Stomach (tissue), 4 donors: ENCODE measurements at regions not wholly inside any gene's neighbourhood (a gene's known extent, or its start where the extent isn't known, plus 50 kb on each side); places are given as distances from the start of the nearest gene placed in this dataset.

ENCODE experiments used
- POLR2A ChIP-seq, 4 donors: fragments of 450-650 bp; IDR thresholded peaks; one replicate each; pipeline ENCODE4 v1.6.1; 2016; ENCODE audit warnings: antibody characterized with exemption in 4 of 4, control low read depth in 2 of 4, mild to moderate bottlenecking in 1 of 4, moderate library complexity in 1 of 4
- POLR2AphosphoS5 ChIP-seq, 3 donors: sonication (generic); formaldehyde crosslinking; IDR thresholded peaks; one replicate each; pipeline ENCODE4 v1.6.1; 2016; ENCODE audit warnings: antibody characterized with exemption in 3 of 3
- TF ChIP-seq, protein P1 (sequence below), 7 experiments: fragments of 450-650 bp in 4 of 7; fragments of 200-600 bp in 3 of 7; sonication (generic) in 3 of 7; IDR thresholded peaks; one replicate each; pipeline ENCODE4 v1.5.1; 2016 to 2019; ENCODE audit warnings: antibody characterized with exemption in 7 of 7, control low read depth in 2 of 7, mild to moderate bottlenecking in 1 of 7

DNA sequence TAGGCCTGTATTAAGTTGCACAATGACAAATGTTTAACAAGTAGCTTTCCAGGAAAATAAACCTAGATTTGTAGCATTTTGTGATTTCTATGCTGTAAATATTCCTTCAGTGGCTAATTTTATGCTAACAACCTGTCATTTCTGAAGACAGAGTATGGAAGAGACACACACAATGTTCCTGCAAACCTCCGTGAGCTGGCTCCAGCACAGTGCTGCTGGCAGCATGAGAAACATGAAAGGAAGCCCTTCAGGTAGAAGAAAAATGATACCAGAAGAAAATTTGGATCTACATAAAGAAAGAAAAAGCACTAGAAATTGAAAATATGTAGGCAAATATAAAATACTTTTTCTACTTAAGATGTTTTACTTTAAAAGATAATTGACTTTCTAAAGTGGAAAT lies 69.5 kb upstream of the CTTNBP2 start:
- TF ChIP-seq, protein P1, sequence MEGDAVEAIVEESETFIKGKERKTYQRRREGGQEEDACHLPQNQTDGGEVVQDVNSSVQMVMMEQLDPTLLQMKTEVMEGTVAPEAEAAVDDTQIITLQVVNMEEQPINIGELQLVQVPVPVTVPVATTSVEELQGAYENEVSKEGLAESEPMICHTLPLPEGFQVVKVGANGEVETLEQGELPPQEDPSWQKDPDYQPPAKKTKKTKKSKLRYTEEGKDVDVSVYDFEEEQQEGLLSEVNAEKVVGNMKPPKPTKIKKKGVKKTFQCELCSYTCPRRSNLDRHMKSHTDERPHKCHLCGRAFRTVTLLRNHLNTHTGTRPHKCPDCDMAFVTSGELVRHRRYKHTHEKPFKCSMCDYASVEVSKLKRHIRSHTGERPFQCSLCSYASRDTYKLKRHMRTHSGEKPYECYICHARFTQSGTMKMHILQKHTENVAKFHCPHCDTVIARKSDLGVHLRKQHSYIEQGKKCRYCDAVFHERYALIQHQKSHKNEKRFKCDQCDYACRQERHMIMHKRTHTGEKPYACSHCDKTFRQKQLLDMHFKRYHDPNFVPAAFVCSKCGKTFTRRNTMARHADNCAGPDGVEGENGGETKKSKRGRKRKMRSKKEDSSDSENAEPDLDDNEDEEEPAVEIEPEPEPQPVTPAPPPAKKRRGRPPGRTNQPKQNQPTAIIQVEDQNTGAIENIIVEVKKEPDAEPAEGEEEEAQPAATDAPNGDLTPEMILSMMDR (IDR thresholded peaks at IDR 0.05), result no peak
- TF ChIP-seq POLR2A (IDR thresholded peaks at IDR 0.05), result no peak
- TF ChIP-seq POLR2AphosphoS5 (IDR thresholded peaks at IDR 0.05), result no peak
